Inflammatory macrophage treated with lipopolysaccharide for 1 hour (primary cell): ENCODE measurements at regions not wholly inside any gene's neighbourhood (a gene's known extent, or its start where the extent isn't known, plus 50 kb on each side); places are given as distances from the start of the nearest gene placed in this dataset.
"Not testable (repeated sequence)": the region's sequence is repeated elsewhere in the genome, so short reads cannot be mapped to it uniquely, and the experiment has no call there.

Experiments
- DNase-seq, 2 donors: peaks; one replicate each; pipeline ENCODE4 v3.0.0-alpha.2; 2020 to 2022

DNA sequence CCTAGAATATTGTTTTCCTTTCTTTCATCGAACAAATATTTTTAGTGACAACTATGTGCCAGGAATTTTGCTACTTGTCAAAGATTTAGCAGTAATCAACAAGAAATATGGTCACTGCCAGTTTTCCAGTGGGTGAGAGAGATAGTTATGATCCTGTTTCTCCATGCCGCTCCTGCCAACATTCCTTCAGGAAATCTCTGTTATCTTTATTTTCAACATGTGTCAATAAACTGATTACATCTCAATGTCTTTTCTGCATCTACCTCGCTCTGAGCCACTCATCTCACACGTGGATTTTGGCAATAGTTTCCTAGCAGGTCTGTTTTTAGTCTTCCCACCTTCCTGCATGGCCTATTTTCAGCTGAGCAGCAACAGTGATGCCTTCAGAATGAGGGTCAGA is 650.0 kb upstream of the STXBP6 start:
- DNase-seq = no peak

- DNase-seq = no peak
These were observed 648.2 kb upstream of the STXBP6 start for GRCh38 chr14:25698111-25698510.

DNA sequence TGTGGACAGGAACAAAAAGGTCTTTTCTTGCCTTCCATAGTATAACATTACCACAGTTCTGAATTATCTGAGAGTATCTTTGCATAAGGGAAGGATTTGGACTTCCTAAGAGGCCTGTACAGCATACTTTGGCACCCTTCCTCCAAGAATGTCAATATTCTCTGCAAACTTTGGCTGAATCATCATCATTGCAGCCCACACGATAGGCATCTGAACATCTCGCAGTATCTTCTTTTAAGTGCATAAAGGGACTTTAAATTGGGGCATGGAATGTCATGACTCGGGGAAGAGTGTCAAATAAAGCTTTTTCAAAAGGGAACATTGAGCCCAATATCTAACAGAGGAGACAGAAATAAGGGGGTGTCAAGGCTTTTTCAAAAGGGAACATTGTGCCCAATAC is 646.2 kb upstream of the STXBP6 start:
- DNase-seq = no peak

DNA sequence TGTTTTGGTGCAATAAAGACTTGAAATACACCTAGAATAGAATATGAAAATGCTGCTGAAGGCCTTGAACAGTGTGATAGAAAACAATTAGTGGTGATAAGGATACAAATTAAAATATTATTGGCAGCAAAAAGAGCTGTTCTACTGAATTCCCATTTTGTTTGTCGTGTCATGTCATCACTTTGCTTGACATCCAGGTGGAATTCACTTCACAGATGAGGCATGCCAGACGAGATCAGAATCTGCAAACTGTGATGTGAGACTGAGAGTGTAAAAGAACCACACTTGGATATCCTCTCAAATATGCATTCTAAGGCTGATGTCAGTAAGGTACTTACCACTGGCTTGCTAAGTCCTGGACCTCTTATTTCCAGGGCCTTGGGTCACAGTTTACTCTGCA is 635.1 kb upstream of the STXBP6 start:
- DNase-seq = no peak

- DNase-seq = no peak
These were observed 631.0 kb upstream of the STXBP6 start for GRCh38 chr14:25680934-25681333.

GRCh38 chr14:25680511-25680910 is 630.6 kb upstream of the STXBP6 start:
- DNase-seq = not testable (repeated sequence)

- no peak for DNase-seq
These were observed 627.2 kb upstream of the STXBP6 start for GRCh38 chr14:25677111-25677510.

DNA sequence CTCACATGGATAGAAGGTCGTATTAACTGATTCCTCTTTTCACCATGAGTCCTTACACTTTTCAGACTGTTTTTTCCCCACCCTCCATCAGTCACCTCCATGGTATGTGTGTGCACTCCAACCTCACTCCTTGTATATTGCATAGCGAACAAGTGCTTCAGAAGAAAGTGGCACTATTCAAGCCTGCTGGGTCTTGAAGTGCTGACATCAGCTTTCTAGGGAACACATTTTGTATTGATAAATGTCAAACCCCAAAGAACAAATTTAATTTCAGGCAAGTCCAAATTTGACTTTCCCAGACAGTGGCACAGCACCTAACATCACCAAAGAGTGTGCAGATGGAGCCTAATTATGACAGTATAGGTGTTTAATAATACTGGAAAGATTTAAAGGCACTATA is 617.4 kb upstream of the STXBP6 start:
- no peak for DNase-seq

- DNase-seq = no peak
These were observed 616.9 kb upstream of the STXBP6 start for GRCh38 chr14:25666877-25667276.

DNA sequence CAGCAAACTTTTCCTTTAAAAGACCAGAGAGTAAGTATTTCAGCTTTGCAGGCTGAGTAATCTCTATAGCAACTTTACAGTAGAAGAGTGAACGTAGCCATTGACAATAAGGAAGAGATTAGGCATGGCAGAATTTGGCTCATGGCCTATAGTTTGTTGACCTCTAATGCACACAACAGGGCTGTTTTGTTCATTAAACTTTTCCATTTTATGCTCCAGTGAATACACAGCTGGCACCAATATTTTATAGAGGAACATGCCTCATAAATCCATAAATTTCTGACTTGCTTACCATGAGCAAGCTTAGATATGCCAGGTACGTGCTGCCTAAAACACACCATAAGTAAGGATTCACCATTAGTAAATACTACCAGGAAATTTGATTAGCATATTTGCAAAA is 609.0 kb upstream of the STXBP6 start:
- DNase-seq = no peak

GRCh38 chr14:25630447-25630846 is 580.5 kb upstream of the STXBP6 start:
- no peak for DNase-seq

- no peak for DNase-seq
These were observed 579.0 kb upstream of the STXBP6 start for GRCh38 chr14:25628978-25629377.

- DNase-seq = no peak
These were observed 578.4 kb upstream of the STXBP6 start for GRCh38 chr14:25628390-25628789.

DNA sequence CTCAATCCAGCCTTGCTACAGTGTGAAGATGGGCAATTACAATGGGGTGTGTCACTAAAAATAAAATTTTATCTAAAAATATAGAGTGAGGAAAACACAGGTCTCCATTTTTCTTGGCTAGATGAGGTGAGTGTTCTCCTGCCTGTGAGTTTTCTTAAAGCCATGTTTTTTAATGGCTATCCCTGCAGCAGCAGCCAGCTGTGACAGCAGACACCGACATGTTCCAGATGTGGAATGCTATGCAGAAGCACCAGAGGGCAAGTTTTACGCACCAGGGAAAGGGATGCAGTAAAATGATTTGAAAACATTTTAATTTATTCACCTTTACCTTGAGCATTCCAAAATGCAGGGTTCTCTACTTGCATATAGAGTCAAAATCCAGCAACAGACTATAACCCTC is 577.0 kb upstream of the STXBP6 start:
- DNase-seq = no peak

DNA sequence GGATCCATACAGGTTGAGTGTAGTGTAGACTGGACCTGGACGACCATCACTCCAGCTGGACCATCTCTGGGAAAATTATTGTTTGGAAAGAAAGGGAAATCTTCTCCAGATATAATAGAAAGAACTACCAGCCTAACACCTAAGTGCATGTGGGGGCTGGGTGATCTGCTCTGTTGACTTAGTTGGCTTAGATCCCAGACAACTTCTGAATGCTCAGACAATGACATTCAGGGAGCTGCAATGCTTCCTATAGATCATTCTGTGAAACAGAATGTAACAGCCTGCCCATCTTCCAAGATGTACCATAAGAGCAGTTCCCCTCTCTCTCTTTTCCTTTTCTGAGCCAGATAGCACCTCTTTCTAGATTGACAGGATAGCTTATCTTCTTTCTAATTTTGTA is 572.8 kb upstream of the STXBP6 start:
- DNase-seq = no peak

DNA sequence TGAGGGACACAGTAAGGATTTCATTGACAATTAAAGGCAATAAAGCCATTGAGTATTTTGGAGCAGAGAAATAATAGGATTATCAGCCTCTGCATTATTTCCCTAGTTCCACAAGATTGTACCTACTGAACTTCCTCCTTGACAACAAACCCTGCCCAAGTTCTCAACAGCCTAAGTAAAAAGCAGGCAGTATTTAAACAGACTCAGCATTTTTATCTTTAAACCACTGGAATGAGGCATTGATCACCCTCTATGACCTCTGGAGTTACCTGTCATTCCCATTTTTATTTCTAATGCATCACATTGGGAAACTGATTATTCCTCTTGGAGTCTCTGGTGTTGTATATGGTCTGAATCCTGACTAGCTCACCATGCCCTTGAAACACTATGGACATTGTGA is 570.6 kb upstream of the STXBP6 start:
- DNase-seq = no peak

- DNase-seq = no peak
These were observed 565.2 kb upstream of the STXBP6 start for GRCh38 chr14:25615174-25615573.

DNA sequence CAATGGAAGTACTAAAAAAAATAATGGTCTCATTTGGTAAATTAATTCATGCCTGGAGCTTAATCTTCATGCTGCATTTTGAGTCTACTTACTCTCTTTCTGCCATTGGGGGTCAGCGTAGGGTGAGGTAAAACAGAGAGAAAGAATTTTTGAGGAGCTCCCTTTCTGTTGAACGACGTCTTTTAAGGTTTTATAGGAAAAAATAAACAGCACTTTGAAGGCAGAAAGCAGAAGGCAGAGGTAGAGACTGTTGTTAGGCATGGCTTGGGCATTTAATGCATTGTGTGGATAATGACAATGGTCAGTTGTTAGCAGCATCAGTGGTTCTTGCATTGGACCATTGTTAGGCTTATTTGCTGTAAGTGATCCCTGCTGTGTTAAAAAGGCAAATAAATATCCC is 557.2 kb upstream of the STXBP6 start:
- no peak for DNase-seq

GRCh38 chr14:25602106-25602505 is 552.2 kb upstream of the STXBP6 start:
- DNase-seq = no peak

DNA sequence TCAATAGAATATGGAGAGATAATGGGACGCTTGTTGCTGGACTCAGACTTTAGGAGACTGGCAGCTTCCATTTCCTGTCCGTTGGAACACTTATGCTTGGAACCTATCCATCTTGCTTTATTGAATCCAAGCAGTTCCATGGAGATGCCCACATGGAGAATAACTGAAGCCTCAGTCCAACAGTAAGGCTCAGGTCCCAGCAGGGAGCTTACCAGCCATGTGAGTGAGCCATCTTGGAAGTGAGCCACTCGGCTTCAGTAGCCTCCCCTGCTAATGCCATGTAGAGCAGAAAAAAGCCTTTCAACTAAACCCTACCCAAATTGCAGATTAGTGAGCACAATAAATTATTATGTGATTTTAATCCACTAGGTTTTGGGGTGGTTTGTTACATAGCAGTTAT is 538.8 kb upstream of the STXBP6 start:
- no peak for DNase-seq

GRCh38 chr14:25574628-25575325 is 524.8 kb upstream of the STXBP6 start:
- no peak for DNase-seq

GRCh38 chr14:25570483-25570882 is 520.5 kb upstream of the STXBP6 start:
- DNase-seq = no peak

DNA sequence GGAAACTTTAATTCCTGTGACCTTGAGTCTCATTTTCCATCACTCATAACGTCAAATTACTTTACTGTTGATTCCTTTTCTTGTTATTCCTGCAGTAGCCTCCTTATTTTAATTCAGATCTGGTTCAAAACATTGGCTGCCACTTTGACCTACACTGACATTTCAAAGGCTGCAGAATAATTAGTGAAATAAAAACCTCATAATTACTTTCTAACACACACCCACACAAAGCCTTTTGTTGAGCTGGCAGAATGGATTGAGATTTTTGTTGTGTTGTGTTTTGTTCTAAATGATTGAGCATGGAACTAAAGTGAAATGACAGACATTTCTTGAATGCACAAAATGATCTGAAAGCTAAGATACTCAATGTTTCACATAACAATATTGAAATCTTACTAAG is 507.5 kb upstream of the STXBP6 start:
- no peak for DNase-seq

- no peak for DNase-seq
These were observed 502.9 kb upstream of the STXBP6 start for GRCh38 chr14:25552826-25553225.

DNA sequence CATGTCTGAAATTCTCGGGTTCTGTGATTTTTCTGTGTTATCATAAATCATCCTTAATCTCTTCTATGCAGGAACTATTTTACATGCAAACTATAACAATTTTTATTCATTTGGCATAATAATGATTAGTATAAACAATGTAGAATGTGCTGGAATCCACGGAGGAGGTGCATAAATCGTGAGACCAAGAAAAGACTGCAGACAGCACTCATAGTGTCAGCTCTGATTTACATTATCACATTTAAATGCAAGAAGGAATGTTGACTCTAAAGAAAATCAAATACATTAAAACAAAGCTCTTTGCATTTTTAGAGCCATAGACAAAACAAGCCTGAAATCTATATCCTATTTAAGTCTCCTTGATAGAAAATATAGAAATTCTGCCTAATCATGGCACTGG is 501.7 kb upstream of the STXBP6 start:
- no peak for DNase-seq

DNA sequence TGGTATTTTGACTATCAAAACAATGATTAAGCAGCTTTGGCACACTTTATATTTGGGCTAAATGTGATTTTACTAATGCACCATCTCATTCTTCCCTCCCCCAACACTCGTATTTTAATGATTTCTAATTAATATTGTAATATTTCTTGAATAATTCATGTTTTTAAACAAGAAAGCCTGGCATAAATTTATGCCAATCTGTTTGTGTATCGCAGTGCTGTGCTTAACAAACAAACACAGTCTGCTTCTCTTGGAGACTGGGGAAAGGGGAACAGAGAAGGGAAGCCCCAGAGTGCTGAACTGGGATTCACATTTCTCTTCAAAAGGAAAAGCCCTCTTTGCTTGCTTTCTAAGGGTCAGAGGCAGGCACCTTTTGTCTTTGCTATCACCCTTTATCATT is 496.9 kb upstream of the STXBP6 start:
- no peak for DNase-seq
